NCI-H2171 treated with DMSO at 0.1 percent for 48 hours (cell line): ENCODE measurements at regions not wholly inside any gene's neighbourhood (a gene's known extent, or its start where the extent isn't known, plus 50 kb on each side); places are given as distances from the start of the nearest gene placed in this dataset.
A peak's percentile ranks its signal among the peaks of the same experiment; 100 is the strongest.

Experiments
- DNase-seq: peaks from one replicate; lab custom pipeline; 2025; lab: John Stamatoyannopoulos, UW

DNA sequence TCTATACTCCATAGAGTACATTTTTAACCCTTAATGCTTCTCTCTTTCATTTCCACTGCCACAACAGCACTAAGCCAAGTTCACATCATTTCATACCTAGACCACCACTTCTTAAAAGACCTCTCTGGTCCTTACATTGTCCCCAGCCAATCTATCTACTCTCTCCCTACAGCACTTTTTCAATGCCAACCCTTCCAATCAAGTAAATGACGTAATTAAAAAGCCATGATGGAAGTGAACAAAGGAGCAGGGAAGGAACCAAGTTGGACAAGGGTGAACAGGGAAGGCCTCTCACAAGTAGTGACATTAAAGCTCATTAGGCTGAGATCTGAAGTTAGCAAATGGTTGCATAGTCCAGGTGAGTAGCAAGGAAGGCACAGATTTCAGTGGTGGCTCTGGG lies 195.1 kb upstream of the CCDC150 start:
- no peak for DNase-seq

DNA sequence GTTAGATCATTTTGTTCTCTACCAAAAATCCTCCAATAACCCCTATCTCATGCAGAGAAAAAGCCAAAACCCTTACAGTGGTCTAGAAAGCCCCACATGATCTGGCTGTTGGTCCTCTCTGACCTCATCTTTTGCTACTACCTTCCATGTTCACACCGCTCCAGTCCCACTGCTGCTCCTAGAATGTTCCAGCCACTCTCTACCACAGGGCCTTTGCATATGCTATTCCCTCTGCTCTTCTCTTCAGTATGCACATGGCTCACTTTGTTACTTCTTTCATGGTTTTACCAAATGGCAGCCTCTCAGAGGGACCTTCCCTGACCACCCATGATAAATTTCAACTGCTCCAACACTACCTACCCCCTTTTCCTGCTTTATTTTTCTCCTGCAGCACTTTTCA lies 193.5 kb upstream of the CCDC150 start:
- no peak for DNase-seq

DNA sequence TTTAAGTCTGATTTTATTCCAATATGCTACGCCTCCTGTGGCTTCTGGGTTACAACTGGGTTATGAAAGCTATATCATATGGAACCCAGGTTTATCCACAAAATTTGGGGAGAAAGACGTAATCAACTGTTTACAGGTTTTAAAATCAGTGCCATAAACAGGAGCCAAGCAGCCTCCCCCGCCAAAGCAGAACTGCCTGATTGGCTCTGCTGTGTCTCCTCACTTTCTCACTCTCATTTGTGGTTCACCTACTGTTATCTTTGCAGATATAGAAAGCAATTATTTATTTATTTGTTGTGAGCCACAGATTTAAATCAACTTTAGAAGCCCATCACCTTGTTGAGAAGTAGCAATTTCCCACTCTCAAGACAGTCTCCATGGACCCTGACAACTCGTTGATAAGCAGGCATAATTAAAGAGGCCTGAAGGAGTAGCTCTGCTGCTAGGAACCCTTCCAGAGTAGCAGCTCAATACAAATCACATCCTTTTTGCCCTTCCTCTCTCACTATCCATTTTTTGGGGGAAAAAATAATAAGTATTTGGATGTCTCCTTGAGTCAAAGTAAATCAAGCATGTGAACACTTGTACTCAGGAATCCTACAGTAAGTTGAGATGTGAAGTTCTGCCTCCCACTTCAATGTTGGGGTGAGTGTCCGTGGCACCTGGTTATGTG lies 191.0 kb upstream of the CCDC150 start:
- no peak for DNase-seq

DNA sequence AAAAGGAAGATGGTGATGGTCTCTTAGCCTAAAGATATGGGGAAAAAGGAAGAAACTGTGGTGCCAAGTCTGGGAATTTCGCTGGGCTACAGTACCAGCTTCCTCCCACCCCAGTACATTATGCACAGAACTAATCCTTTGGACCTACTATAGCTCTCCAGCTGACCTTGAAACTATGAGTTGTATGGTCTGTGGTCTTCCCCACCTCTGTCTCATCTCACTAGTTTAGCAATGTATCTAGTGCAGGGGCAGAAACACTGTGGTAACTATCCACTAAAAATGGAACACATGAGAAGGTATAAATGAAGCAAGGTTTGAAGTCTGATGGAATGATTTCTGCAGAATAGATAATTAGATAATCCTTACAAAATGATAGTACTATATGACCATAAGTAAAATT lies 190.4 kb upstream of the CCDC150 start:
- DNase-seq: no peak

DNA sequence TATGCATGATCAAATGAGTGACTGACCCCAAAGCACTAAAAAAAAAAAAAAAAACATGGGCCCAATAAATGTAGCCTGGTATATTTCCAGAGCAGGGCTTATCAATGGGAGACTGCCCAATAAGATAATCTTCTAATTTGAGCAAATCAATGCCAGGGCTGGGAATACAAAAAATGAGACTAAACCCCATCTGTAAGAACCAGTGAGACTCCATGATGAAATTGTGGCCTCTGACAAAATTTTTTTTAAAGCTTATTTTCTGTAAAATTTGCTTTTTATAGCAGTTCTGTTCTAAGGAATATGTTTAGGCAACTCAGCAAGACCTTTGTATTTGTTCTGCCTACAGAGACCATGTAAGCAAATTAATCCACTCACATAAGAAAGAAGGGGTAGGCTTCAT lies 186.8 kb upstream of the CCDC150 start:
- no peak for DNase-seq

DNA sequence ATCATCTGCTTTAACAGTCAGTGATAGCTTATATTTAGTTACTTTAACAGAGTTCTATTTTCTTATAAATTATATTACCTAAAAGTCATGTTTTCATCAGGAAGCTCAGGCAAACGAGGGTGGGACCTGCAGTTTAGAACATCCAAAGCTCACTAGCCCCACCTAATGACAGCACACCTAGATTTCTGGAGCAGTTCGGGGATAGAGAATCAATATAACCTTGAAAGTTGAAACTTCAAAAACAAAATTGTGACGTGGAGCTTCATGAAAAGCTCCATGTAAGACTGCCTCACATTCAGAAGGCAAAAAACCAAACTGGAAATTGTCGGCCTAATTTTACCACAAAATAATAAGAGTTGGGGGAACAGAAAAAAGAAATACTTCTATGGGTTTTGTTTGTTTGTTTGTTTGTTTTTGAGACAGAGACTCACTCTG lies 185.9 kb upstream of the CCDC150 start:
- peak; percentile 26 for DNase-seq

DNA sequence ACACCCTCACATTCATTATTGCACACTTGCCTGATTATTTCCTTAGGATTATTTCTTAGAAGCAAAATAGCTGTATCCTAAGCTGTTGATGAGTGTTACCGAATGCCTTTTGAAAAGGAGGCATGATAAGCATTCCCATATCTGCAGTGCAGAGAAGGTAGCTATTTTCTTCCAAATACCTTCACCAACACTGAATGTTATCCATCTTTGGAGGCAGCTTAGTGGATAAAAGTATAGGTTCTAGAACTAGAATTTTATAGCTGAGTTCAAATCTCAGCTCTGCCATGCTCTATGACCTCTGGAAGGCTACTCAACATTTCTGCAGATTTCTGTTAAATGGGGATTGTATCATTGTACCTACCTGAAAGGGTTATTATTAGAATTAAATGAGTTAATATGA lies 185.0 kb upstream of the CCDC150 start:
- no peak for DNase-seq

DNA sequence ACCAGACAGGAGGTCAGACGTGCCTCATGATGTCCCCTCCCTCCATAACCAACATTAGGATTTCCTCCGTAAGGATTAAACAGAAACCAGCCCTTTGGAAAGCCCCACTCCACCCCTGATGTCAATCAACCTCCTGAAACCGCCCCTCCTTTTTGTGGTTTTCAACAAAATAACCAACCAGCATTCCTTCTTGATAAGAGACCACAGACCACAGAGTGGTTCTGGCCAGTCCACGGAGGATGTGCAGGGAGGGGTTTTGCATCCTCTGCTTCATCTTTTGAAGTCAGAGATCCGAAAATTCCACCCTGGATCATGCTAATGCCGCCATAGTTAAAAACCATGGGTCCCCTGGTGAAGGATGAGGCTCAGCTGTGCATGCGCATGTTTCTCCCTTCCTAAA lies 180.0 kb upstream of the CCDC150 start:
- no peak for DNase-seq

DNA sequence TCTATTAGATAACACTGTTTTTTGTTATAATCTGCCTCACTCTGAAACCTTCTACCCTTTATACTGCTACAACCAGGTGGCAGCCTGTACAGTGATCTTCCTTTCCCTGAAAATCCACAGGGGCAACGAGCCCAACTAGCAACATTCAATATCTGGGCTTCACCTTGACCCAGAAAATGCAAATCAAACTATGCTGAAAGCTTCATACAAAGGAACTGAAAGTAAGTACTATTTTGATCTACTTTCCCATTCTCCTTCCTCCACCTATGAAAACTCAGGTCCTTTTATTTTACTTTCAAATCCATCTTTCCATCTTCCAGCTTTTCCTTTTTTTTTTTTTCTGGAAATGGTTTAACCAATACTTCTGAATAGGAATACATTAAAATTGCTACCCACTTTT lies 175.8 kb upstream of the CCDC150 start:
- DNase-seq: no peak

DNA sequence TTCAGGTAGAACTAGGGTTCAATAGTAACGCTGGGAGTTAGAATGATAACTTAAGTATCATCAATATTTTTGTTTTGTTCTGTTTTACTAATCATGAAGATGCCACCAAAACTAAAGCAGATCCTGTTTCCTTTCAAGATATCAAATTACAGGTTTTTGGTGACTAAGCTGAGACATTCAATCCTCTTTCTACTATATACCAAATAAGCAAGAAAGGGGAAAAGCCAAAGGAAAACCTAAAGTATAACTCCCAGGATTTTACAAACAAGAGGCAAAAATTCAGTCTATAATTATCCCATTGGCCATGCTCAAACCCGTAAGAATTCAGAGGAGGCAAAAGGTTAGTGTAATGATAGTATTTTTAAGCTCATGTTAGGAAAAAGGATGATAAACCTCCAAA lies 175.2 kb upstream of the CCDC150 start:
- peak; percentile 89 for DNase-seq

DNA sequence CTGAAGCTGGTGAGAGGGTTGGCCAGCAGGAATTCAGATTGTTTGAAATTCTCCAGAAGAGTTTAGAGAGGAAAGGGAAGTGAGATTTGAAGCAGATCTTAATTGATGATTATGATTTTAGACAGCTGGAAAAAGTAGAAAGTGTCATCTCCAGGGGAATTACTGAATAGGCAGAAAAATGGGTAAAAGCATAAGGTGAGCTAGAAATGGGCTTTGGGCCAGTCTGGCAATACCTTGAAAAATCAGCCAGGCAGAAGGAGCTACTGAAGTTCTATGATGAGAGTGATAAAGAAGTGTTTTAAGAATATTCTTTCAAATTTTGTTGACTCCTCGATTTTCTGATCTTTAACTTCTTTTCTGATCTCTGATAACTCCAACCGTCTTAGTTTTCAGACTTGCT lies 172.9 kb upstream of the CCDC150 start:
- DNase-seq: peak; percentile 59

DNA sequence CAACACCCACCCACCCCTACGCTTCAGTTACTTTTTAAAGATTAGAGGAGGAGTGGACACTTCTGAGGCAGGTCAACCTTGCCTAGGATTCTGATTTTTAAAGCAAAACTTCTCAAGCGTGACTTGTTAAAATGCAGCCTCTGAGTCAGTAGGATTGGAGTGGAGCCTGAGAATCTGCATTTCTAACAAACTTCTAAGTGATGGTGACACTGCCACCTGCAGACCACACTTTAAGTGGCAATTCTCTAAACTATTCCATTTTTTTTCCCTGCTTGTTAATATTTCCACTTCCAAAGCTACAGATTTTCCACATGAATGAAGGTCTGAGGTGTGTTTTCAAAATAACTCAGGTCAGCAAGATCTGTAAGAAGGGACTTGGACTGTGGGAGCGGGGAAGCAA lies 171.1 kb upstream of the CCDC150 start:
- DNase-seq: peak; percentile 41

DNA sequence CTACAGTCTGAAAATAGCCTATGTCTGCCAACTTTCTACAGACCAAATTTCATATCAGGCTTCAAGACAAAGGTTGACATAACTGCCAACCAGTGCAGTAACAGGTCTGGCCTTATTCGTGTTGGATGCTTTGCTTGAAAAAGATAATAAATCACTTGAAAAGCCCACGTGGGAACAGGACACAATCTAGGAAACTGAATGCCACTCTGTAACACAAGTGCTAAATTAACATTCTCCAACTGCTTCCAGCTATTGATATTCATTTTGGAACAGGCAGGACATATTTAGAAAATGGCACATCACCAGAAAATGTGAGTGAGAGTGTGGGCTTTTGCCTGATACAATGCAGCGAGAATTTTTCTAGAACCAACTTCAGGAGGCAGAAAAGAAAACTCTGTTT lies 165.9 kb upstream of the CCDC150 start:
- DNase-seq: peak; percentile 34

DNA sequence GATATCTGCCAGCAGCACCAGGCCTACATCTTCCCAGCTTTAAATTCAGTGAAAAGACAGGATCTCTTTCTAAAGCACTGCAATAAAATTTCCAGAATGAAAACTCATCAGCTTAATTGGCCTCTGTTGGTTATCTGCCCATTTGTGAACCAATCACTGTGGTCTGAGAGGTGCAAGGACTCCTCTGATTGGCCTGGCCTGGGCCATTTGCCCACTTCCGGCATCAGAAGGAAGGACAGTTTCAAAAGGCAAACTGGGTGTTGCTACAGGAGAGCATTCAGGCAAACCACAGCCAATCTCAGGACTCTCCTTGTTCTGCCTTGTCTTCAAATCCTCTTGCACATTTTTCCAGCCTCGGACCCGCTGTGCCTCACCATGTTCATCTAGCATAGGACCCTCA lies 163.9 kb upstream of the CCDC150 start:
- DNase-seq: no peak

DNA sequence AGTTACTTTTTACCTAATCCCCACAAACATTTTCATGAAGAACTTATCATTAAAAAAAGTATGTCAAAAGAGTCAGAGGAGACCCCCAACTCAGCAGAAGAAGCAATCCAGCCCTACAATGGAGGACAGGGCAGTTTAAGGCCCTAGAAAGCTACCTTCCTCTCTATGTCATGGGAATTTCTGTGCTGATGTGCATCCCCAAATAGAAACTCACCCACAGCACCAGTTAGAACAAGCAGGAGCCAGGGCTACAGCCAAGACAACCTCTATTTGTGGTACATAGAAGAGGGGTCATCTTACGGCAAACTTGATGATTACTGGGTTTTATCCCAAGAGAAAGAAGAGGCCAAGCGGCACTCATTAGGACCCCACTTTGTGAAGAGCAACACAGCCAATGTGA lies 160.9 kb upstream of the CCDC150 start:
- DNase-seq: no peak

DNA sequence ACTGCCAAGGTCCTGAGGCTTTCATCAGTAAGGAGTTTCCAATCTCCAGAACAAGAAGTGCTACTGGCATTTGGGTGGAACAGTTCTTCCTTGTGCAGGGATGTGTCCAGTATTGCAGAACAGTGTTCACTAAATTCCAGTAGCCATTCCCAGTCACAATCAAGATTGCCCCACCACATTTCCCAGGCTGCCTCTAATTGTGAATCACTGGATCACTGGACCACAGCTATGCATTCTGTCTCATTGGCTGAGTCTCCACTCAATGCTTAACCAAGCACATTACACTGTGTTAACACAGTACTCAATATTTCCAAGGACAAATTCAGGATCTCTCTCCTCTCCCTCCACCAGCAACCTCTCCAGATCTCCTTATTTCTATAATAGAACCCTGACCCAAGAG lies 160.2 kb upstream of the CCDC150 start:
- no peak for DNase-seq

DNA sequence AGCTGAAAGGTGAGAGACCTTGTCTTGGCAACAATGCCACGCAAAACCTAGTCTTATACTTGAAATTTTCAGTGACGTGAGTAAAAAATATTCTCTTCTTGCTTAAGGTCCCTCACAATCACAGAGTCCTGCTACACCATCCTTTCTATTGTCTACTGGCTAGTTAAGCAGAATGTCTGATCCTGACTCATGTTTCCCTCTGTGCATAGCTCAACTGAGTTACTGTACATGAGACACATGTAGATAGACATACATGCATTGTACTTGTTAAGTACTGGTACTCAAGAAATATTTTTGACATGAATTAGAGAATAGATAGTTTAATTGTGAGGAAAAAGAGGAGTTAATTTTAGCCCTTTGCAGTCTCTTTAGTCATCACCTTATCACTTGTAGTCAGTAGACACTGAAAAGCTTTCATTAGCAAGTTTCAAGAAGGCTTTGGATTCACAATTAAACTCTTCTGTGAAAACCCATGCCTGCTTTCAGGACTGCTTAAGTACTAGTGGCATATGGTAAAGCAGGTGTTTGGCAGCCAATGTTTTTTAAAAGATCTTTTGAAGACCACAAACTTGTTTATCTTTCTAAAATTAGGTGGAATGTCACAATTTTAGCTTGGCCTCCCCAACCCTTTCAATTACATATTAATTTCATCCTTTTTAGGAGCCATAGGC lies 158.7 kb upstream of the CCDC150 start:
- peak; percentile 97 for DNase-seq

DNA sequence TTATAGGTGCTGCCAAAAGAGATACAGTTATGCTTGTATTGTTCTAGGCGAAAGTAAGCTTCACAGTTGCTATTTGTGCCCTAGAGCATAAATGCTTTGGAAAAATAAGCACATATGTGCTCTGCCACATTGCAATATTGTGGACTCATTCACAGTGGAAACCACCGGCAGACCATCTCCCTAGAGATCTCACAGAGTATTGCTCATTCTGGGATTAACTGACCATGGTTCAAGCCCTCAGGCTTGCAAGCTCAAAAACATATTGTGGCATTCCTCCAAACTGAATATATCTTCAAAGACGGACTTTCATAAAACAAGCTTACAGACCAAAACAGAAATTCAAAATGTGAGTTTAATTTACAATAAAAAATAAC lies 158.2 kb upstream of the CCDC150 start:
- no peak for DNase-seq

DNA sequence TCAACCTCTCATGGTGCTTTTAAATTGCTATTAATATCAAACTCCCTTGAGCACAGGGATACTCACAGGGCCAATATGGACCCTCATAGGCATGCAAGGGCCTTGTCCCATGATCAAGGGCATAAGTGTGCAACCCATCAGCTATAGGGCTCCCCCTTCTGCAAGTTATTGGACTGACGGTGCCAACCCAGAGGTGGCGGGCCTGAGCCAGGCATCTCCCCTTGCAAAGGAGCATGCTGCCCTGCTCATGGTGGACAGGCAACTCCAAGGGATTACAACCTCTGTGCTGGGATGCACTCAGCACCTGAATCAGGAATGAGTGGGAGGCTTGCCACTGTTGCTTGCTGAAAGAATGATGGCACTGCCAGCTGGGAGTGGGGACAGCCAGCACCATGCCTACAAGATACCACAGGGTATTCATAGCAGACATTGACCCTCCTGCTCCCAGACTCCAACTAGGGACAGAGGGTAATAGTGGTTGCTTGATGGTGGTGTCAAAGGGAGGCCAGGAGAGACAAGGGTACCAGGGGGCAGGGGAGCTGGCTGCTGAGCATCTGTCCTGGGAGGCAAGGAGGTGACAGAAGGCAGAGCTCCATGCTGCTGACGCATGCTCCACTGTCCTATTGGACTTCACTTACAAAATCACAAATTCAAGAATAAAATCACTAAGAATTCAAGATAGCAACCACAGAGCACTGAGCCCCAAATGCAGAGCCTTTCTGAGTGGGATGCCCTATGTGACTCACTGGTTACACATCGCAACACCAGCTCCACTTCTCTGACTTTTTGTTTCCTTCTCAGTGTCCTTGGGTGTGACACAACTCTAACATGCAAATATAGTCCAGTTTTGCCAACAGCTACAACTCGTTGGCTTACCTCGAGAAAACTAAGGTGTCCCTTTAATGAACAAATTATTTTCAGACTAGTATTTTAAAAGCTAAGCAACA lies 157.1 kb upstream of the CCDC150 start:
- DNase-seq: peak; percentile 16

DNA sequence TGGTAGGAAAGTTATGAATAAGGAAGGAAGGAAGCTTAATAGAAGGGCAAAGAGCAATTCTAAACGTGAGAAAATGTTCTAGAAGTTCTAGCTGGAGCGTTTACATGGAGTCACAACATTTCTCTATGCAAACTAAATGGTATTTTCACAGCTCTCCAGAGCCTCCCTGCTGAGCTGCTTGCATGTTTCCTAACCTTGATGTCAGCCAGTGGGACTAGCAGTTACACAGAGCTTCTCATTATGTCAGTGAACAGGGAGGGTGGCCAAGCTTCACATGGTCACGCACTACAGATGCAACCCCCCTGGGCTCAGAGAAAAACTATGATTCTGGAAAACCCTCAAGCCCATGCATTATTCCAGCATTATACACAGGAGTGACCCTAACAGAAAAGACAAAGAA lies 153.4 kb upstream of the CCDC150 start:
- no peak for DNase-seq

DNA sequence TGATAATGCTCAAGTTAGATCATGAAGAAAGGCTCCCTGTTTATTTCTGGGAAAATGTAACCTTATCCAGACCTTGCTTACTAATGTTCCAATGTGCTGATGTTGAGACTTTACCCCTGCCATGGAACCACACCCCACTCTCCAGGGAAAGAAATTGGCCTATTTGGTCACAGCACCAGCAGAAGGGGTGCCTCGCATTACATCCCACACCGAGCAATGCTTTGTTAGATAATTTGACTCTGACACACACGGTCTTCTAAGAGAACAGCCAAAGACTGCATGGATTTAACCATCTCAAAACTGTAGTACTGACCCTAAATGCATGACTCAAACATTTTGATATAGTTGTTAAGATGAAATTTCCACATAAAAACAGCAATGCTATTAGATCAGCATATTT lies 152.1 kb upstream of the CCDC150 start:
- DNase-seq: peak; percentile 93

DNA sequence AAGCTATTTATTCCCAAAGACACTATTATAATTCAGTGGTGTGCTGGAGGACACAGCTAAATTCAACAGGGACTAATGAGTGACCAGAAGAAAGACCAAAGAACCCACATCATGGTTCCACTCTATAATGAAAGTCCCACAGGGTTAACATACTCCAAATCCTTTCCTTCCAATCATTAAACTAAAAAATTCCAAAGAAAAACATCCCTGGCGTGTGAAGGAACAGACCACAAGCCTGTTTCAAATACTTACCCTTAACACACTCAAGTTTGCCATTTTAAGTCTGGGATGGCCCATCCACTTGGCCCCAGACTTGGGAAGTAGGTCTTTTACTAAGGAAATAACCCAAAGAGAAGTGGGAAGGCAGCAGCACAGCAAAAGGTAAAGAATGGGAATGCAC lies 150.1 kb upstream of the CCDC150 start:
- DNase-seq: no peak

DNA sequence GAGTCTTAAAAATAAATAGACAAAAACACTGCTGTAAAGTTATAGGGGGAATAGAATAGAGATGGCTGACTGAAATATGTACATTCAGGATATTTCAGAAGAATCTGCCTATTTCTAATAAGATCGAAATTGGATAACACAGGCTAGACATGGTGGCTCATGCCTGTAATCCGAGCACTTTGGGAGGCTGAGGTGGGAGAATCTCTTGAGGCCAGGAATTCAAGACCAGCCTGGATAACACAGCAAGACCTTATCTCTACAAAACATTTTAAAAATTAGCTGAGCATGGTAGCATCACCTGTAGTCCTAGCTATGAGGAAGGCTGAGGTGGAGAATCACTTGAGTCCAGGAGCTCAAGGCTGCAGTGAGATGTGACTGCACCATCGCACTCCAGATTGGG lies 146.6 kb upstream of the CCDC150 start:
- peak; percentile 33 for DNase-seq
